ENCODE measurements at regions not wholly inside any gene's neighbourhood (a gene's known extent, or its start where the extent isn't known, plus 50 kb on each side); places are given as distances from the start of the nearest gene placed in this dataset.

DNA sequence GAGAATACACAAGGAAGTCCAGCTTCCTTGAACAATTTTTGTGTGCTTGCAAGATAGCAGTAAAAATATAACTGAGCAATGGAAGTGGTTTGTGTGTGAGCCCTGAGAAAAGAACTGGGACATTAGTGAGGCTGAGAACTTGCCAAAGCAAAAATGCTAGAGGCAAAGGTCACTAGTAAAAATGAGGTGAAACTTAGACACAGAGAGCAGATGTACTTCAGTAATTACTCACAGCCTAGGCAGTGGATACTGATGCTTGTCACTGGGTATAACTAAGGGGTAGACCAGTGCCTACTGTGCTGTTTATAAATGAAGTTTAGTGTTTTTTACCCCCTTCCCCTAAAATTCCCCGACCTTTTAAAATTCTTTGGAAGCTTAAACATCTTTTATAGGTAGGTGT, 450.1 kb downstream of the LPIN1 start:
- no peak overlapping the region for H3K4me3 ChIP-seq (ENCODE audit: low read depth, low read length)
- DNase-seq (ENCODE audit: low read depth): no peak
- TF ChIP-seq POLR2A (IDR thresholded peaks at IDR 0.05; ENCODE audit: extremely low read depth, insufficient read length): no peak
- TF ChIP-seq, protein P1, sequence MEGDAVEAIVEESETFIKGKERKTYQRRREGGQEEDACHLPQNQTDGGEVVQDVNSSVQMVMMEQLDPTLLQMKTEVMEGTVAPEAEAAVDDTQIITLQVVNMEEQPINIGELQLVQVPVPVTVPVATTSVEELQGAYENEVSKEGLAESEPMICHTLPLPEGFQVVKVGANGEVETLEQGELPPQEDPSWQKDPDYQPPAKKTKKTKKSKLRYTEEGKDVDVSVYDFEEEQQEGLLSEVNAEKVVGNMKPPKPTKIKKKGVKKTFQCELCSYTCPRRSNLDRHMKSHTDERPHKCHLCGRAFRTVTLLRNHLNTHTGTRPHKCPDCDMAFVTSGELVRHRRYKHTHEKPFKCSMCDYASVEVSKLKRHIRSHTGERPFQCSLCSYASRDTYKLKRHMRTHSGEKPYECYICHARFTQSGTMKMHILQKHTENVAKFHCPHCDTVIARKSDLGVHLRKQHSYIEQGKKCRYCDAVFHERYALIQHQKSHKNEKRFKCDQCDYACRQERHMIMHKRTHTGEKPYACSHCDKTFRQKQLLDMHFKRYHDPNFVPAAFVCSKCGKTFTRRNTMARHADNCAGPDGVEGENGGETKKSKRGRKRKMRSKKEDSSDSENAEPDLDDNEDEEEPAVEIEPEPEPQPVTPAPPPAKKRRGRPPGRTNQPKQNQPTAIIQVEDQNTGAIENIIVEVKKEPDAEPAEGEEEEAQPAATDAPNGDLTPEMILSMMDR (IDR thresholded peaks at IDR 0.05; ENCODE audit: low read depth, low read length): no peak
- TF ChIP-seq, protein P2, sequence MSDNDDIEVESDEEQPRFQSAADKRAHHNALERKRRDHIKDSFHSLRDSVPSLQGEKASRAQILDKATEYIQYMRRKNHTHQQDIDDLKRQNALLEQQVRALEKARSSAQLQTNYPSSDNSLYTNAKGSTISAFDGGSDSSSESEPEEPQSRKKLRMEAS (IDR thresholded peaks at IDR 0.05; ENCODE audit: low read depth, low read length): no peak
- no peak for TF ChIP-seq MYC (IDR thresholded peaks at IDR 0.05; ENCODE audit: low read depth, low read length)

DNA sequence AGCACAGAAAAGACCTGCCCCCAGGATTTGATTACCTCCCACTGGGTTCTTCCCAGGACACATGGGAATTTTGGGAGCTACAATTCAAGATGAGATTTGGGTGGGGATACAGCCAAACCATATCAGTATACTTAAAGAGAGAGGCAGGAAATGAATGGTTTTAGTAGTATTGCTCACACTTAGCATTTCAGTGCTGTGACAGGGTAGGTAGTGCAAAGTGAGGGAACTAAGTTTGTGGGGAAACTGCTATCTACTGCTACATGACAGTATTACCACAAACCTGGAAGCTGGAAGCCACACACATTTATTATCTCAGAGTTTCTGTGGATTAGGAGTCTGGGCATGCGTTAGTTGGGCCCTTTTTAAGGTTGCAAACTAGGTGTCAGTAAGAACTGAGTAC, 450.7 kb downstream of the LPIN1 start:
- no peak for DNase-seq (ENCODE audit: low read depth)
- H3K4me3 ChIP-seq (ENCODE audit: low read depth, low read length): no peak overlapping the region
- TF ChIP-seq POLR2A (IDR thresholded peaks at IDR 0.05; ENCODE audit: extremely low read depth, insufficient read length) (no peak), MYC (IDR thresholded peaks at IDR 0.05; ENCODE audit: low read depth, low read length) (no peak)
- TF ChIP-seq, protein P1 (IDR thresholded peaks at IDR 0.05; ENCODE audit: low read depth, low read length): no peak
- TF ChIP-seq, protein P2 (IDR thresholded peaks at IDR 0.05; ENCODE audit: low read depth, low read length): no peak

DNA sequence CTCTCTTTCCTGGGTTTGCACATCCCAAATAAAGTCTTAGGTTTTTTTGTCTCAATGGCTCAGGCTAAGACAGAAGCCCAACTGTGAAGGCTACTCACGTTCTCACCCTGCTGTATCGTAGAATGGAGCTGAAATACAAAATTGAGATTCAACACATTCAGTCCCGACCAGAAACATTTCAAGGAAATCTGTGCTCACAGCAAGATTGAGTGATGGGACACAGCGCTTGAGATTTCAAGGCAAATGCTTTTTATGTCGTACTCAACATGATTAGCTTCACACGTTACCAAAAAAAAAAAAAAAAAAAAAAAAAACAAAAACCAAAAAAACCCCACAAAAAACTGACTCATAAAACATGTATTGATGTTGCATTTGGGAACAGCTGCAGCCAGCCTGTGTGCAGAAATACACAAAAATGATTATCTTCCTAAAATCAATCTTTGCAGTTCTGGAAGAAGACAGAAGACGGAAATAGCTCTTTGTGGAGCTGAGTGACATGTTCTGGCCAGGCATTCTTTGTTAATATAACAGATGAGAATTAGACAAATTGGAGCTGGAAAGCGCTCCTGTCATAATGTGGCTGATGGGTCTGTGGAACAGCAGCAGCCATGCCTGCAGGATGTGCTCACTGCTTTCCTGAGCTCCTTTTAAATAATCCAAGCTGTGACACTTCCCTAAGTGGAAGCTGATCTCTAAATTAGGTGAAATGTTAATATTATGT, 453.2 kb downstream of the LPIN1 start:
- DNase-seq (ENCODE audit: low read depth): no peak
- no peak for TF ChIP-seq MYC (IDR thresholded peaks at IDR 0.05; ENCODE audit: low read depth, low read length)
- TF ChIP-seq, protein P2 (IDR thresholded peaks at IDR 0.05; ENCODE audit: low read depth, low read length): no peak
- TF ChIP-seq POLR2A (IDR thresholded peaks at IDR 0.05; ENCODE audit: extremely low read depth, insufficient read length): no peak
- TF ChIP-seq, protein P1 (IDR thresholded peaks at IDR 0.05; ENCODE audit: low read depth, low read length): no peak
- H3K4me3 ChIP-seq (ENCODE audit: low read depth, low read length): no peak overlapping the region

DNA sequence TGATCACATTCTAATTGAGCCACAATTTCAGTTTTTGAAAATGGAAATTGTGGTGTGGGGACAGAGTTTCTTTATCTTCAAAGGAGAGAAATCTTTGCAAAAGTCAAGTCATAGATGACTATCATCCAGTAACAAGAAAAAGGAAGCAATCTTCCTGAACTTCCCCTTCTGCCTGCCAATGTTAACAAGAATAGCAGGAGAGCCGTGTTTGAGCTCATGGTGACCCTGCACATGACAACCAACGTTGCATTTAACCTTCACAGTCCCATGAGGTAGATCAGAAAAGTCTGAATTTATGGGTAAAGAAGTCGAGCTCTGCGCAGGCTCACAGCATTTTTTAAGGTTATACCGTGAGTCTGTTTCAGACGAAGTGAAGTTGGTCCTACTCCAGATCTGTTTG, 454.9 kb downstream of the LPIN1 start:
- DNase-seq (ENCODE audit: low read depth): peak; percentile 65
- H3K4me3 ChIP-seq (ENCODE audit: low read depth, low read length): no peak overlapping the region
- TF ChIP-seq, protein P2 (IDR thresholded peaks at IDR 0.05; ENCODE audit: low read depth, low read length): no peak
- no peak for TF ChIP-seq MYC (IDR thresholded peaks at IDR 0.05; ENCODE audit: low read depth, low read length)
- TF ChIP-seq POLR2A (IDR thresholded peaks at IDR 0.05; ENCODE audit: extremely low read depth, insufficient read length): no peak
- TF ChIP-seq, protein P1 (IDR thresholded peaks at IDR 0.05; ENCODE audit: low read depth, low read length): no peak

DNA sequence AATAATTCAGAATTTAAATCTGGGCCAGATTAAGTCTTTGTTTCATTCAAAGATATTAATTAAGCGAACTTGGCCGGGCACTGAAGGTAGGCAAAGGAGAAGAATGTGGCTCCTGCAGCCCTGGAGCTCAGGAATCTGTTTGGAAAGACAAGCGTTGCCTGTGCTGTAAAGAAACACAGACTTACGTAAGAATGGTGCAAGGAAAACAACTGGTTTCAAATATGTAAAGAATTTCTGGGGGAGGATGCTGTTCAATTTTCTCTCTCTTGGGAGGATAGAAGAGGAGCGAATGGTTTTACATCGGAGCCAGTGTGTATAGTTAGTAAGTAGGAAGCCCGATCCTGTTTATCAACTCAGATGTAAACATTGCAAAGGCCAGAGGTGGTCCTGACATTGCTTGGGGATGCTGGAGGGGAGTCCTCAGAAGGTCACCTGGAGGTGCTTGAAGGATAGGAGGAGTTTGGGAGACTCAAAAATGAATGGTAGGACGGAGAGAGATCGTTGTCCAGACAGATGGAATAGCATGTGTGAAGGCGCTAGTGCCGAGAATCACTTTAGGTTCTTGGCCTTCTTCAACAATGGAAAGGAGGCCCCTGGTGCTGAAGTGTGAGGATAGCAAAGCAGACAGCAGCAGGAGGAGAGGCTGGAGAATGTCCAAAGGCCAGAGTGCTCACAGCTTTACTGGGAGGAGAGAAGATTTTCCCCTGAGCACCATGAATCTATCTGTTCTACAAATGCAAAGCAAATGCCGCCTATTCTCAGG, 456.1 kb downstream of the LPIN1 start:
- no peak overlapping the region for H3K4me3 ChIP-seq (ENCODE audit: low read depth, low read length)
- no peak for TF ChIP-seq MYC (IDR thresholded peaks at IDR 0.05; ENCODE audit: low read depth, low read length)
- TF ChIP-seq POLR2A (IDR thresholded peaks at IDR 0.05; ENCODE audit: extremely low read depth, insufficient read length): no peak
- TF ChIP-seq, protein P2 (IDR thresholded peaks at IDR 0.05; ENCODE audit: low read depth, low read length): no peak
- TF ChIP-seq, protein P1 (IDR thresholded peaks at IDR 0.05; ENCODE audit: low read depth, low read length): no peak
- DNase-seq (ENCODE audit: low read depth): no peak
